ENCODE measurements at regions not wholly inside any gene's neighbourhood (a gene's known extent, or its start where the extent isn't known, plus 50 kb on each side); places are given as distances from the start of the nearest gene placed in this dataset.

- no peaks in the 10 kb centered on the region for H3K36me3 ChIP-seq (ENCODE audit: control insufficient read depth in 4 of 4, insufficient read depth in 4 of 4, low read length in 4 of 4)
- peaks cover 0 to 13% (median 5%) of the 10 kb centered on the region in 5 donors for H3K4me1 ChIP-seq (ENCODE audit: control insufficient read depth in 5 of 5, insufficient read depth in 5 of 5, low read length in 5 of 5)
- no peak overlapping the region for H3K27ac ChIP-seq (ENCODE audit: low read depth in 1 of 2, low read length in 1 of 2)
- H3K27me3 ChIP-seq (ENCODE audit: control insufficient read depth in 3 of 3, insufficient read depth in 3 of 3, low read length in 2 of 3): no peaks in the 10 kb centered on the region
- 77 to 87% methylated on average over 4 of the region's 4 CpGs for WGBS, 2 donors
- H3K4me3 ChIP-seq: no peak overlapping the region
- ATAC-seq (ENCODE audit: insufficient read depth, low FRiP score): no peak
- H3K9ac ChIP-seq (ENCODE audit: insufficient read depth in 1 of 2, low read length in 2 of 2): no peak overlapping the region
- DNase-seq: no peak
- no peaks in the 10 kb centered on the region for H3K9me3 ChIP-seq (ENCODE audit: control insufficient read depth in 4 of 4, insufficient read depth in 3 of 4, low read length in 3 of 4)
- TF ChIP-seq CTCF (IDR thresholded peaks at IDR 0.05; ENCODE audit: control extremely low read depth, extremely low read depth): no peak
Observed at GRCh38 chr12:92027701-92028440, 117.8 kb downstream of the BTG1 start.

GRCh38 chr12:92027243-92027642 is 118.4 kb downstream of the BTG1 start:
- no peak for TF ChIP-seq CTCF (IDR thresholded peaks at IDR 0.05; ENCODE audit: control extremely low read depth, extremely low read depth)
- ATAC-seq (ENCODE audit: insufficient read depth, low FRiP score) (no peak), DNase-seq (no peak)
- Histone ChIP-seq H3K36me3 (ENCODE audit: control insufficient read depth in 4 of 4, insufficient read depth in 4 of 4, low read length in 4 of 4) (no peaks in the 10 kb centered on the region), H3K27ac (ENCODE audit: low read depth in 1 of 2, low read length in 1 of 2) (no peak overlapping the region), H3K4me3 (no peak overlapping the region), H3K9ac (ENCODE audit: insufficient read depth in 1 of 2, low read length in 2 of 2) (no peak overlapping the region), H3K9me3 (ENCODE audit: control insufficient read depth in 4 of 4, insufficient read depth in 3 of 4, low read length in 3 of 4) (no peaks in the 10 kb centered on the region), H3K4me1 (ENCODE audit: control insufficient read depth in 5 of 5, insufficient read depth in 5 of 5, low read length in 5 of 5) (peaks cover 0 to 13% (median 5%) of the 10 kb centered on the region in 5 donors), H3K27me3 (ENCODE audit: control insufficient read depth in 3 of 3, insufficient read depth in 3 of 3, low read length in 2 of 3) (no peaks in the 10 kb centered on the region)
- WGBS, 2 donors: 74 to 87% methylated on average over 2 of the region's 2 CpGs

- no peak overlapping the region for H3K9ac ChIP-seq (ENCODE audit: insufficient read depth in 1 of 2, low read length in 2 of 2)
- ATAC-seq (ENCODE audit: insufficient read depth, low FRiP score) (no peak), DNase-seq (no peak)
- no peaks in the 10 kb centered on the region for H3K27me3 ChIP-seq (ENCODE audit: control insufficient read depth in 3 of 3, insufficient read depth in 3 of 3, low read length in 2 of 3)
- H3K9me3 ChIP-seq (ENCODE audit: control insufficient read depth in 4 of 4, insufficient read depth in 3 of 4, low read length in 3 of 4): no peaks in the 10 kb centered on the region
- H3K4me3 ChIP-seq: no peak overlapping the region
- H3K36me3 ChIP-seq (ENCODE audit: control insufficient read depth in 4 of 4, insufficient read depth in 4 of 4, low read length in 4 of 4): no peaks in the 10 kb centered on the region
- no peak for TF ChIP-seq CTCF (IDR thresholded peaks at IDR 0.05; ENCODE audit: control extremely low read depth, extremely low read depth)
- H3K4me1 ChIP-seq (ENCODE audit: control insufficient read depth in 5 of 5, insufficient read depth in 5 of 5, low read length in 5 of 5): peaks cover 0 to 18% (median 10%) of the 10 kb centered on the region in 5 donors
- H3K27ac ChIP-seq (ENCODE audit: low read depth in 1 of 2, low read length in 1 of 2): no peak overlapping the region
- 92 to 96% methylated on average over 4 of the region's 4 CpGs for WGBS, 2 donors
Observed at GRCh38 chr12:92025462-92026207, 120.0 kb downstream of the BTG1 start.
